Anterior cingulate cortex (tissue), 58 donors: ENCODE measurements at regions not wholly inside any gene's neighbourhood (a gene's known extent, or its start where the extent isn't known, plus 50 kb on each side); places are given as distances from the start of the nearest gene placed in this dataset.
A peak's percentile ranks its signal among the peaks of the same experiment; 100 is the strongest.

Experiments
- DNase-seq, 58 donors: peaks; one replicate each; lab custom pipeline; 2025; lab: John Stamatoyannopoulos, UW

DNA sequence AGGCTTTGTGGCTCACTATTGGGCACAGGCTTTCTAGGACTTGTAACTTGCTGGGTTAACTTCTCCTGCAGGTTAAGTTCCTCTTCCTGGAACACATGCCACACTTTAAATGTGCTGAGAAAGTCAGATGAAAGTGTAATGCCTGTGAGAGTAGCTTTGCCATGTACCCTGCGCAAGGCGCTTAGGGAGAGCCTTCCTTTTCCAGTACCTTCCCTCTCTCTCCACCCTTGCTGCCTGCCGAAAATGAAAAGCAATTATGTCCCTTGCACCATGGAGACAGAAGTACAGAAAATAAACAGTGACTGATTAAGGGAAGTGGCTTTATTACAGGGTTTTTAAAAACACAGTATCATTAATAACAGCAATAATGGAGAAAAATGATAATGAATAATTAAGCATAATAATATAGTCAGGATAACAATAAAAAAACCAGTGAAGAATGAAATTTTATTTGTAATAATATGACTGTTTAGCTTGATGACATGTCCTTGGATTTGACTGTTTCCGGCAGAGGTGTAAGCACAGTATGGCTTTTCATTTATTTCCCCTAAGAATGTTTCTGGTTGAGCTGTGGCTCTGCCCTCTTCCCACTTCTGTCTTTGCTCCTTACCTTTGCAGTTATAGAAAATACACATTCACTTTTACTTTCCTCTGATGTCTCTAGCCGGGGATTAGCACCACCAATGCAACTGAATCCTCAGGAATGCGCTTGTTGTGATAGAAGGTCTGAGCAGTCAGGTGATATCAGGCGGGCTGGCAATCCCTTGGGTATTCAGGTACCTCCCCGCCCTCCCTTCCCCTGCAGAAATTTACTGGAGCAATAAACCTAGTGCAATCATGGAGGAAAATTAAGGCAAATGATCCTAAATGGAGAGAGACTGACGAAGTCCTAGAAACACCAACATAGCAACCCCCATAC lies 472.3 kb upstream of the CITED2 start:
- DNase-seq: peak in 3 of 58 donors; percentile 1 to 3 (median 3)

DNA sequence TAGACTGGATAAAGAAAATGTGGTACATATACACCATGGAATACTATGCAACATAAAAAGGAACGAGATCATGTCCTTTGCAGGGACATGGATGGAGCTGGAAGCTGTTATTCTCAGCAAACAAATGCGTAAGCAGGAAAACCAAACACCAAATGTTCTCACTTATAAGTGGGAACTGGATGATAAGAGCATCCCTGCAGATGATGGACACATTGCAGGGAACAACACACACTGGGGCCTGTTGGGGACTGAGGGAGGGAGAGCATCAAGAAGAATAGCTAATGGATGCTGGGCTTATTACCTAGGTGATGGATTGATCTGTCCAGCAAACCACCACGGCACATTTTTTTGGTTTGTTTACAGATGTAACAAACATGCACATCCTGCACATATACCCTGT lies 470.5 kb upstream of the CITED2 start:
- DNase-seq: no peak

DNA sequence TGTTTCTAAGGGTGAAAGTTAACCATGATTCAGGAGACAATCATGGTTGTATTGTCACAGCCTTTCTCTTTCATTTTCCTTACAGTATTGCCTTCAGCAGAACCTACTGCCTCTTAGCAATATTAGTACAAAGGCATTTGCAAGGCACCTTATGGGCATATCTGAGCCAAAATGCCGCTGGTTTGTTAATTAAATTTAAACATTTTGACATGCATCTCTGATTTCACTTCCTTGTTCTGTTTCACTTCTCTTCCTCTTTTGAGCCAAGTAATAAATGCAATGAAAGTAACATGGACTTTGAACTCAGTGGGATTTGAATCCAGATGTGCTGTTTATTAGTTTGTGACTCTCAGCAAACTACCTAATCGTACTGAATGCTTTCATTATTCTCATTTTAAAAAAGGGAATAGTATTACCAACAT lies 467.4 kb upstream of the CITED2 start:
- no peak for DNase-seq

DNA sequence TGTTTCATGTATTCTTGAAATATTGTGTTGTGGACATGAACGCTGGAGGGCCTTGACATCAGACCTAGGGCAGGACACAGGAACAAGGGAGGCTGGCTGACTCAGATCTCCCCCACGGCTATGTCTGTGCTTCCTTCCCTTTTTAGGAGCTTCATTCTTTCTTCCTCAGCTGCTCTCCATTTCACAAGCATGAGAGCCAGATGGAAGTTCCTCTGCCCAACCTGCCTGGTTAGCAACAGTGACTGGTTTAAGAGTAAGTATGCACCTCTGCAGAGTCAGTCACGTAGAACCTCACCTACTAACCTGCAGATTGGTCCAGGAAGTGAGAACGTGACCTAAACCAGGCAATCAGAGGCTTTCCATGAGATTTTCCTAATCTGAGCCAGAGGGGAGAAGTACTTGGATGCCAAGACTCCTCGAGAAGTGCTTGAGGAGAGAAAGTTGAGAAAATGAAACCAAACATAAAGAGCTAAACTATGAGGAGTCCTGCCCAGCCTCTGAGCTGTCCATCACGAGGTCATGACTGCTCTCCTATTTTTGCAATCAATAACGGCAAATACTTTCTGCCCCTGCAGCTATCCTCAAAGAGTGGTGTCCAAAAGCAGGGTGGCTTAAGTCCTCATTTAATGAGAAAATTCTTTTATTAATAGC lies 465.2 kb upstream of the CITED2 start:
- DNase-seq: peak in 24 of 58 donors; percentile 0 to 52 (median 9)

DNA sequence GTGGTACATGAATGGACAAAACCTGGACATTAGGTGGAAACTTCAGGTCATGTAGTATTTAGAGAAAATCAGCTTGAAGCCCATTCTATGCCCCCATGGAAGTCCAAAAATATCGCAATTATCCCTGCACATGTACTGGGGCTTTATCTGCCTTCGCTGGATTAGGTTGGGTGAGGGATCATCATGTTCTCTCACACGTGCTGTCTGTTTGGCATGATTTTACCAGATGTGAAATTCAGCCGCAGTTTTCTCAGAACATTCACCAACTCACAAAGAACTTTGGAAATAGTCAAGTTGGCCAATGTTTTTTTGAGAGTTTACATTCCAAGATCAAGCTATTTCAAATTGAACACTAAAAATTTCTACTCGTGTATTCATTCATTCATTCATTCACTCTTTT lies 459.8 kb upstream of the CITED2 start:
- DNase-seq: no peak

DNA sequence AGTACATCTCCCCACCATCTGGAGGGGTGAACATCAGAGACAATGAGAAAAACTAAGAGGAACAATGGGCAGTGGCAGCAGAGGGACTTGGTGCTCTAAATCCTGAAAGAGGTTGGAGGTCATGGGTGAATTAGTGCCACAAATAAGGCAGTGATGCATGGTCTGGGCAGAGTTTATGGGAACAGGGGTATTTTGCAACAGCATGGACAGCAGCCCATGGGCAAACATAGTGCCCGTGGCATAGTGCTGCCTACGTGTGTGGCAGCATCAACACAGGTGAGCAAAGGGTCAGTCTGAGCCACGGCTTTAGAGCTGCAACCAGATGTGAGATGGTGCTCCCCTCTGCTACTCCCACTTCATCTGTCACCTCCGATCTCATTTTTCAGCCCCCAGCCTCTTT lies 459.1 kb upstream of the CITED2 start:
- no peak for DNase-seq

DNA sequence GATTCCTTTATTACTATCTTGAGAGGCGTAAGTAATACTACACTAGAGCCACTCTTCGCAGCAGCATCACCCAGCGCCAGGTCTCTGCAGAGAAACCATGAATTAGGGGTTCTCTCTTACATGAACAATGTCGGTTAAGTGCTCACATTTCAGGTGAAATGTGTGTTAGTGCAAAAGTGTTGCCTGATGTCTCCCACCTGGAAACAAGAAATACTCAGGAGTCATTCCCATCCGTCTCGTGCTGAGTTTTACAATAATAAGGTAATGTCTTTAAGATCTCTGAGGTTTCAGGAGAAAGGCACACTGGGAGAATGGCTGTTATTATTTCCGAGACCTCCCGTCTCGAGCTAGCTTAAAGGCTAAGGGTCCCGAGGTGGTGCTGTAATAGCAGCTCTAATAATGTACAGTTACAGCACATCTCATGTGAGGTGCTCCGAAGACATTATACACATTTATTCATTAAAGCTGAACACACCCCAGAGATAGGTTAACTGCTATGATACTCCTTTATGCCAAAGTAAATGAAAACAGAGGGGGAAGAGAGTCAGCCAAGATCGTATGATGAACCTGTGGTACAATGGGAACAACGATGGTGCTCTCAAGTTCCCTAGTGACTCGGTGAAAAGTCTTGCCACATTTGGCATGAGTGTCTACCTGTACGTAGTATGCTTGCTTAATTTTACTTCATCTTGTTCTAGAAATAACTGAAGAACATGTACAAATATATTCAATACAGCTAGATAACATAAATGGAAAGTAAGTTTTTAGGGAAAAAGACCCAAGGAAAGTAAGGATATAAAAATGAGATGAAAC lies 458.3 kb upstream of the CITED2 start:
- no peak for DNase-seq

DNA sequence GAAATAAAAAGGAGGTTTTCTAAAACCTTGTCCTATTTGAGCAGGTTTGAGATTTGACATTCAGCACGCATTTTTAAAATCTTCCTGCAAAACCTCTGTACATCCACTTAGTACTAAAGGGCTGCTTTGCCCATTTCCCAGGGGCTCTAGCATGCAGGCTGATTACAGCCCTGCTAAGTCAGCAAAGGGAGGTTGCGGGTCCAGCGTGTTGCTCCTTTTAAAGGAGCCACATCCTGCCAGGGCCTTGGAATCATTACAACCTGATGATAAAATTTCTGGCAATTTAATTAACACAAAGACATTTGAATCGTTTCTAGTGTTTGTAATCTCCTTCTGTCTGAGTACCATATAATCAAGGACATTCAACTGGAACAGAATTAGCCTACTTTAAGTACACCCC lies 455.1 kb upstream of the CITED2 start:
- no peak for DNase-seq

DNA sequence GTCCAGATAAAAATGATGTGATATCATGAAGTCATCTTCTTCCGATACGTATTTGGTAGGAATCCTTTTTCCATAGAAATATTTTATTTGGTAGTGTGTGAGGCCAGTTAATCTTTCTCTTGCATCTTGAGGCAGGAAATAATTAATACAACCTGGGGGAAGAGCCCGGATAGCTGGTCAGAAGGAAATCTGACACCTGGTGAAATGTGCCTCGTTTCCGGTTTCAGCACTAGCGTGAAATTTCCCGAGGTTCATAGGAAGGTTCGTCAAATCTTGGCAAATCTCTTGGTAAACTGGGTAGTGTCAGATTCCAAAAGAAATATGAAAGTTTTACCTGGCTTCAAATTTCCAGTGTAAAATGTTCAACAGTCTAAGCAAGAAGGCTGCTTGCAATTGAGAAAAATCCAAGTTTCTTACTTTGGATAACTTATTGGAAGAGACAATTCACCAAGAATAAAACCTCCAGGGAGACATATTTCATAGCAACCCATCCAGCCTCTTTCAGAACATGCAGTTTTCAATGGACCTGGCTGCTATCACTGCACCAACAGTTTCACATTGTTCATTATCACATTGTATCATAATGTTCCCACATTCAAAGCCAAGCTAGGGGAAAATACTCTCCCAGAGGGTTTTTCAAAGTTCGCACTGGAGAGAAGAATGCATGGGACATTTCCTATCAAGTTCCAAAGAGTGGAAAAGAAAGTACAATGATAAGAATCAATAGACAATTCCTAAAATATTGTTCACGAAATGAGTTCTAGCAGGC lies 454.5 kb upstream of the CITED2 start:
- no peak for DNase-seq

DNA sequence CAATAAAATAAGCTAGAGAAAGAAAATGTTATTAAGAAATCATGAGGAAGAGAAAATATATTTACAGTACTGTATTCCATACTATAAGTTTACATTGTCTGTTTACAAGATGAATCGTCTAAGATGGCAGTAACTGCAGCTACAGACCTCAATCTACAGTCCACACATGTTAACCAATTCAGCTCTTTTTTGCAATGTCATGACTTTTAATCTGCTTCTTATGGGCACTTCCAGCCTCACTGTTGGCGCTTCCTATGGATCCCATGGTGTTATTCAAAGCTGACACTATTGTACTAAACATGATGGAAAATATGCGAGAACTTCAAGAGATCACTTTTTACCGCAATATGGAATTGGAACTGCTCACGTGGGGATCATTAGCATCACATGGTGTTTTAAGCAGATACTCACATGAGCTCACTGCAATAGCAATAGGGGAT lies 451.5 kb upstream of the CITED2 start:
- no peak for DNase-seq

DNA sequence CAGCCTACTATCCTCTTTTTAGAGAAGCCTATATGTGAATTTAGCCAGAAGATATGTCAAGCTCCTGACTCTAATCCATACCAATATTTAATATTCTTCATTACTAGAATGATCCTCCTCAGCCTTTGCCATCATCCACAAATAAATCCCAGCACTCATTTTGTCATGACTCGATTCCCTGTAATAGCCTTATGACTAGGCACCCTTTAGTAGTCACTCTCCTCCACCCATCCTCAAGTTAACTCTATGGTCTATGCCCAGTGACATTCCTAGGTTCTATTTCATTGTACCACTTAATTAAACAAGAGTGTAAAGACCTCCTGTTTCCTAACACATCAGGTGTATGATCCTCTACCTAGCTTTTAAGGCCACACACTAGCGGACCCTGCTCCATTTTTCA lies 450.4 kb upstream of the CITED2 start:
- no peak for DNase-seq

DNA sequence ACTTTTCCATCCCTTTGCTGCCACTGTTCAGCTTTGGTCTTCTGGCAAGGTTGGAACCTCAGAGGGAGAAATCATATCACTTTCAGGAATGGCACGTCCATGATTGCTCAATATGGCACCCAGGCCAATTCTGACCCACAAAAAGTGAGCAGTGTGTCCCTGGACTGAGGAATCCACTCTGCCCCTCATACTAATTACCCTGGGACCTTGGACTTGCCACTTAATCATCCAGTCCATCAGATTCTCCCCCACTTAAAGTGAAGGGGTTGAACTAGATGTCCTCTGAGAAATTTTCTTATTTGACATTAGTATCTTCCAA lies 449.3 kb upstream of the CITED2 start:
- DNase-seq: no peak

DNA sequence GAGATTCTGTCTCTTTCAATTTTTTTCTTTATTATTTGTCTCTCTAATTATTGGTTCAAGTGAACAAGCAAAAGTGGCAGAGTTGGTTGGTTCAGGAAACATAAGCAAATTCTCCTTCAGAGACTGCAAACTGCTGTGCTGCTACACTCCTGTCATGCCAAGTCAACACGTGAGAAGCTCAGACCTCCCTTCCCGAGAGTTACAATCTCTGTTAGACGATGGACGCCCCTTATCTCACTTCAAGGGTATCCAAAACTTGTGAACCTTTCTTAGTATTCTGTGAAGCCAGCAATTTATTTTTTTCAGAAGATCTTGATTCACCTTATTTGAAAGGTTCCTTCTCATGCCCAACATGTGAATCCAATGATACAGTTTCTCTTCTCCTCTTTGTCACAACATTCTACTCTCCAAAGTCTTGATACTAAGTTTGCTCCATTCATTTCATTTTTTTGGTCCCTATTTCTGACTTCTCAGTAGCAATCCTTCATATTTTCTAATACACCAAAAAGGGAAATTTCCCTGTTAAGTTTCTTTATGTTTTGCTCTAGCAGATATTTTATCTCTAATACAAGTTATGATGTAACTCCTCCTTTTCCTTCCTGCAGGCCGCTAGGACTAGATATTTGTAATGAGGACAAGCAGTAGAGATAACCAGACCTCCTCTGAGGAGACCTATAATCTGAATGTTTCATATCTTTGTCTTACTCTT lies 448.8 kb upstream of the CITED2 start:
- no peak for DNase-seq

DNA sequence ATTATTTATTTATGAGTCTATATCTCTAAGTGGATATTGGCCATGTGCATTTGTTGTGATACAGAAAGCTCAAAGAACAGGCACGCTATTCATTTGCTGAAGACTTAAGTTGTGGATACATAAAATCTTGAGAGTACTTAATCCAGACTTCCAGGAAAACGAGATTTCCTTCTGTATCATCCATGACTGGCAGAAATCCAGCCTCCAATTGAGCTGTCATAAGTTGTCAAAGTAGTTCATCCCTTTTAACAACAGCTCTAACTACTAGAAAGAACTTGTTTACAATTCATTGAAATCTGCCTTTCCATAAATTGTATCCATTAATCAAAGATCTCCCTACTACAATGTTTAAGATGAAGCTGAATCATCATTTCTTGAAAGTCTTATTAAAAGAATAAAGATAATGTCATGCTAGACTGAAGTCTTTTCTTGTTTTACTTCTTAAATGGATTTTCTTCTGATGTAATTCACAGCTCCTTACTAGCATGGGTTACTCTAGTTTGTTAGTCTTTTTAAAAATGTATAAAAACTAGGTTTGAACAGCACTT lies 447.3 kb upstream of the CITED2 start:
- DNase-seq: no peak

DNA sequence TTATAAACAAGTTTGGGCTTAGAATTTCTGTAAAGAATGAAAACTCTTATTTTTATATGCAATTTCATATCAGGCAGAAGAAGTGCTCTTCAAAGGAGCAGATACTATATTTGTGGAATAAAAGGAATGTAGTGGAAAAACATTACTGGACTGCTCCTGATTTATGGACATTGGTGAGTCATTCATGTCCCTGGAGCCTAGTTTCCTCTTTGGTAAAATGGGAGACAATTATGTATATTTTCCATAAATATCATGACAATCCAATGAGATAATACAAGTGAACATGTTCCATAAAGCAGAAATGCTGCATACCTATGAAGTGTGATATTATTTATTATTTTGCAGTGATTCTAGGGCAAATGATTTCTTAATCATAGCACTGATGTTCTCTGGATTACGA lies 445.8 kb upstream of the CITED2 start:
- DNase-seq: no peak

DNA sequence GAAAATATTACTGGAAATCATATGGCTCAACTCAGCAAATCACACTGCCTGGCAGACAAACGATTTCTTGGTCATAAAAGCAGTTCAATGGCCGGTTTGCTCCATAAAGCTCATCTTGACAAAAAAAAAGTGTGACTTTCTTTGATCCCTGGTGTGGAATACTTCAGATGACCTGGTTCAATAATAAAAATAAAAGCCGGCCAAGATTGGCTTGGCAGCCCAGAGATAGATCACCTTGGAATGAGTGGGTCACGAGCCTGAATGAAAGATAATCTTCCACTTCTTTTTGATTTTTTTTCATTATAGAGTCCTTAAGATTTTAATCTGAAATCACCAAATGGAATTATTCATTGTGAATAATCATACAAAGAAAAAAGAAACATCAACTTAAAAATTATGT lies 445.3 kb upstream of the CITED2 start:
- DNase-seq: no peak

DNA sequence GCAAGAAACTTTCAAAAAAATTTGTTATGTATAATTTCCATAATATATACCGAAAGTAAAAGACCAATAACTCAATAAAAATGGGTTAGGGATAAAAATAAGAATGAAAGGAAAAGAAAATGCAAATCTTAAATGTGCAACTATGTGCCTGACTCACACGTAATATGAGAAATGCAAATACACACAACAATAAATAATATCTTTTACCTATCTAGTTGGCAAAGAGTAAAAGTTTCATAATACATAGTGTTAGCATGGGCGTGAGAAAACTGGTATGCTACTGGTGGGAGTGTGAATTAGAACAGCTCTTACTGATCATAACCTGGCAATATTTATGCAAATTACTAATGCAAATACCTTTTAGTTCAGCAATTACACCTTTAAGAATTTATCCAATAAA lies 438.5 kb upstream of the CITED2 start:
- no peak for DNase-seq

DNA sequence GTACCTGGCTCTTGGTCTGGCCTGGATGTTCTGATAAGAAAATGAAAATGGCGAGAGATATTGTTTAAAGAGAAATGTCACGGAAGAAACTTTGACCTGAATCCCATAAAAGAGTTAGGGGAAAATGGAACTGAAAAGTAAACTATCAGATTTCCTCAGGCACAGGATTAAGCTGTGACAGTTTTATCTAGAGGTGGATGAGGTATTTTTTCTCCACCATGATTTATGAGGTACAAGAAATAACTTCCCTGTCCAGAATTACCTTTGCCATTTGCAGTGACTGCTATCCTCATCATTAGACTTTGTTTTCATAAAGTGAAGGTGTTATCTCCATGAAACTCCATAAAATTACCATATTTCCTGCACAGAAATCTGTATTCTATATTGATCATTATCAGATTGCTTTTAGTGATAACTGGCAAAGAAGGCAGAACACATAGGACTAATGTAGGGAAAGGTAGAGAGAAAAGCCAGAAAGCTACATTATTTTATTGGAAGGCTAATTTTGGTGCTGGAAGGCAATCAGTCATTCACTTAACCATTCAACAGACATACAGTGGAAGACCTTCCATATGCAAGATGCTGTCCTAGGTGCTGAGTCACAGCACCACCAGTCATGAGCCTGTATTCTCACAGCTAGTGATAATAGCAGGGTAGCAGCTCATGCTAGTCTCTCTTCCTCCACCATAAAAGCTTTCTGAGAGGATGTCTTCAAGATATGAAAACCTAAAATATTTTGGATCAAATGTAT lies 427.3 kb upstream of the CITED2 start:
- no peak for DNase-seq

DNA sequence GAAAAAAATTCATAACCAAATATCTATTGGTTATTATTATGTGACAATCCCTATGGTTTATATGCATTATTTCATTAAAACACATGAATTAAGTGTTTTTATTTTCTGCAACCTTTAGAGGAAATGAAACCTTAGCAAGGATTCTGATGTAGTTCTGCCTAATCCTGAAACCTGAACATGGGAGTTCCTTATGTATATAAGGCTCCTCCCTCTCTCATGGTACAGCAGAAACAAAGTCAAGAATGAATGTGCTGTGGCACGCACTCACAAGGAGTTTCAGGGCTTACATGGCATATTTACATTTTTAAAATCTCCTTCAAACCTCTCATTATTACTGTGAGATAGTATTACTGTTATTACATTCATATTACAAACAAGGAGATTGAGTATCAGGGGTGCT lies 426.4 kb upstream of the CITED2 start:
- DNase-seq: no peak
